GM12878 (cell line): ENCODE measurements at regions not wholly inside any gene's neighbourhood (a gene's known extent, or its start where the extent isn't known, plus 50 kb on each side); places are given as distances from the start of the nearest gene placed in this dataset.

Experiments
- BACH1 ChIP-seq: fragments of 450-650 bp; IDR thresholded peaks from 2 replicates; pipeline ENCODE4 v1.6.1; 2017; ENCODE audit warnings: mild to moderate bottlenecking, borderline replicate concordance
- CEBPZ ChIP-seq: fragments of 150-350 bp; IDR thresholded peaks from 2 replicates; pipeline ENCODE4 v1.6.1; 2016; ENCODE audit warnings: low read depth, low read length
- EGR1 ChIP-seq, 2 experiments: IDR thresholded peaks; 1 replicate in 1 of 2; 2 replicates in 1 of 2; pipeline ENCODE4 v1.6.1; 2011 to 2012; ENCODE audit warnings: low read depth in 2 of 2, low read length in 2 of 2, borderline replicate concordance in 1 of 2, mild to moderate bottlenecking in 1 of 2, moderate library complexity in 1 of 2
- ESRRA ChIP-seq: IDR thresholded peaks from 2 replicates; pipeline ENCODE4 v1.6.1; 2012; ENCODE audit warnings: mild to moderate bottlenecking, low read length, improper control_type of control experiment
- FOXK2 ChIP-seq: fragments of 450-650 bp; IDR thresholded peaks from 2 replicates; pipeline ENCODE4 v1.6.1; 2017; ENCODE audit warnings: mild to moderate bottlenecking, moderate library complexity
- NKRF ChIP-seq: fragments of 450-650 bp; conservative IDR thresholded peaks from 2 replicates; pipeline ENCODE4 v1.6.1; 2017; ENCODE audit warnings: mild to moderate bottlenecking, moderate library complexity
- RELA ChIP-seq: fragments of 450-650 bp; IDR thresholded peaks from 2 replicates; pipeline ENCODE4 v1.8.0; 2014; ENCODE audit warnings: borderline replicate concordance; ENCODE audit not compliant: partially characterized antibody
- USF2 ChIP-seq: IDR thresholded peaks from 2 replicates; pipeline ENCODE4 v1.6.1; 2011; ENCODE audit warnings: low read depth, low read length, improper control_type of control experiment, borderline replicate concordance
- ZBTB33 ChIP-seq: fragments of 450-650 bp; IDR thresholded peaks from 2 replicates; pipeline ENCODE4 v1.6.1; 2017; ENCODE audit warnings: mild to moderate bottlenecking
- ZNF384 ChIP-seq: IDR thresholded peaks from 2 replicates; pipeline ENCODE4 v1.6.1; 2012; ENCODE audit warnings: low read depth, mild to moderate bottlenecking, low read length, improper control_type of control experiment, borderline replicate concordance
- ZZZ3 ChIP-seq: IDR thresholded peaks from 2 replicates; pipeline ENCODE4 v1.6.1; 2011; ENCODE audit warnings: low read depth; ENCODE audit not compliant: control insufficient read depth, insufficient read length

GRCh38 chr10:106474876-106475275 is 689.6 kb downstream of the SORCS1 start (continued):
- TF ChIP-seq ZNF384 (no peak), FOXK2 (no peak), ESRRA (no peak), ZBTB33 (no peak), USF2 (no peak), ZZZ3 (no peak), EGR1 (IDR thresholded peaks at IDR 0.05; ENCODE audit: borderline replicate concordance in 1 of 2, low read depth in 2 of 2, low read length in 2 of 2) (no peak), CEBPZ (no peak), BACH1 (no peak), RELA (no peak), NKRF (no peak)
